PFSK-1 (cell line): ENCODE measurements at regions not wholly inside any gene's neighbourhood (a gene's known extent, or its start where the extent isn't known, plus 50 kb on each side); places are given as distances from the start of the nearest gene placed in this dataset.

Source experiments
- POLR2AphosphoS5 ChIP-seq: IDR thresholded peaks from 2 replicates; pipeline ENCODE4 v1.6.1; 2012; ENCODE audit warnings: low read depth, mild to moderate bottlenecking, control low read depth, low read length, moderate library complexity
- REST ChIP-seq, 2 experiments: IDR thresholded peaks; 2 replicates each; pipeline versions ENCODE4 v1.6.1 to v1.8.0; 2011 to 2012; ENCODE audit warnings: low read depth in 2 of 2, low read length in 2 of 2, control low read depth in 1 of 2, inconsistent platforms in 1 of 2, mild to moderate bottlenecking in 1 of 2, moderate library complexity in 1 of 2; ENCODE audit not compliant: insufficient read depth in 1 of 2
- TAF1 ChIP-seq: IDR thresholded peaks from 2 replicates; pipeline ENCODE4 v1.6.1; 2012; ENCODE audit warnings: low read length, control low read depth, borderline replicate concordance; ENCODE audit not compliant: insufficient read depth

DNA sequence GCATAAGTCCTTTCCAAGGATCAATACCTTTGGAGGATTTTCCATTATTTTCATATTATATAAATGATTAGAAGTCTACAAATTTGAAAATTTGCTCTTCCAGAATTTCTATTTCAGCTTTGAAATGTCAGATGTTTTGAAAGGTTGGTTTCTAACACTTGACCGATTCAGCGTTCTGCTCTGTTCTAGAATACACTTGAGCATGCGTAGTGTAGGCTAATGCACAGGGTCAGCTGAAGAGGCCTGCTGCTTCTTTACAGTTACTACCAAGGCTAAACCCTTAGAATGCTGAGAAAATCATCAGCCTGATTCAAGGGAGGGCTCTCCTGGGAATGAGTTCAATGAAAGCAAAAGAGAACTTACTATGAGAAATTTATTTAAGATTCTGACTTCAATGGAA lies 177.6 kb downstream of the RNF144B start:
- TF ChIP-seq TAF1 (no peak), POLR2AphosphoS5 (no peak), REST (IDR thresholded peaks at IDR 0.05; ENCODE audit: insufficient read depth in 1 of 2, low read depth in 2 of 2, low read length in 2 of 2) (no peak)
